ENCODE measurements at regions not wholly inside any gene's neighbourhood (a gene's known extent, or its start where the extent isn't known, plus 50 kb on each side); places are given as distances from the start of the nearest gene placed in this dataset.

- TF ChIP-seq POLR2A (IDR thresholded peaks at IDR 0.05; ENCODE audit: low read depth, low read length) (no peak), CTCF (conservative IDR thresholded peaks at IDR 0.05; ENCODE audit: low read depth, low read length) (no peak)
Observed at GRCh38 chr5:98442448-98442847, 331.0 kb upstream of the RGMB start.
